NCI-H146 treated with DMSO at 0.1 percent for 48 hours (cell line): ENCODE measurements at regions not wholly inside any gene's neighbourhood (a gene's known extent, or its start where the extent isn't known, plus 50 kb on each side); places are given as distances from the start of the nearest gene placed in this dataset.
"Not testable (repeated sequence)": the region's sequence is repeated elsewhere in the genome, so short reads cannot be mapped to it uniquely, and the experiment has no call there.

Source experiments
- DNase-seq: peaks from one replicate; lab custom pipeline; 2025; ENCODE audit not compliant: unreplicated experiment; lab: John Stamatoyannopoulos, UW

DNA sequence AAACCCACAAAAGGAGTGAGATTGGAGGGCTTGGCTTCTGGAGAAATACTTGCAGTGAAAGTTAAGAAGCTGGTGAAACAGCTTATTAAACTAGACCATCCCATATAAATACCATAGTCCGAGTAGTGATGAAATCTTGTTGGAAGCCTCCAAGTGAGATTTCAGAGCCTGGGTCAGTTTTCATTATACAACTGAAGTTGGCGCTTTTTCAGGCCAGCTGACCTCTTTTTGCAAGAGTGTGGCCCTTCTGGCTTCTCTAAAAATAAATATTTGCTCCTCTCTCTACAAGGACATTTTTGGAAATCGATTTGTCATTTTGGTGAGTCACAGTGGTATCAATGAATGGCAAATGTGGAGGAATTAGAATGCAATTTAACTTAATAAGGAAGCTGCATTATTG lies 51.2 kb upstream of the THRB start:
- DNase-seq, result no peak

DNA sequence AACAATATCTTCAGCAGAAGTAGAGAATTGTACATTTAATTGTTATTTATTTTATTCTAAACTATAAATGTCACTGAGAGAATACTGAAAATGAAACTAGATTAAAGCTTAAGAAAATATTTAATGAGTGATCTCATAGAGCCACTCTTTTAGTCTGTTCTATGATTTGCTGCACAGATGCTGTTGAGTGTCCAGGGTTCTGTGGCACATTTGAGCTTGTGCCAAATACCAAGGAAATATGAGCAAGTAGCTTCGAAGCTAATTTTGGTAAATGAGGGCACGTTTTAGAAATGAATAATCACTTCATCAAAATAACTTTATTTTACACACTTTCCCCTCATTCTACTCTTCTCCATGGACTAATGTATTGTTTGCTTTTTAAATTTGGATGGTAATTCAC lies 53.6 kb upstream of the THRB start:
- no peak for DNase-seq

DNA sequence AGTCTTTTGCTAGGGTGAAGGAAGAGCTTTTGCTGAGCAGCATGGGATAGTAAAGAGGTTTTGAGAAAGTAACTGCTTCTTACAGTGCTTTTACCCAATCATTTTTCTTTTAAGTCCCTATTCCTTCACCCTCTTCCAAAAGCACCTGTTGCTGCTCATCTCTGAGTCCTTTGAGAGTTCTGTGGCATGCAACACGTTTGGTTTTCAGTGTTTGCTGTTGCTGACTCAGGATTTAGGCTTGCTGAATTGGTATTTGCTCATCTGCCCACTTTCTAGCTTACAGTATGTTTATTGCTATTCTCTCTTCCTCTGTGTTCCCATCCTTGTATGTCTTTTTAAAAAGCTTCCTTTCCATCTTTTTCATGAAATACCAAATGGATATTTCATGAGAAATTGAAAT lies 55.9 kb upstream of the THRB start:
- DNase-seq, result no peak

DNA sequence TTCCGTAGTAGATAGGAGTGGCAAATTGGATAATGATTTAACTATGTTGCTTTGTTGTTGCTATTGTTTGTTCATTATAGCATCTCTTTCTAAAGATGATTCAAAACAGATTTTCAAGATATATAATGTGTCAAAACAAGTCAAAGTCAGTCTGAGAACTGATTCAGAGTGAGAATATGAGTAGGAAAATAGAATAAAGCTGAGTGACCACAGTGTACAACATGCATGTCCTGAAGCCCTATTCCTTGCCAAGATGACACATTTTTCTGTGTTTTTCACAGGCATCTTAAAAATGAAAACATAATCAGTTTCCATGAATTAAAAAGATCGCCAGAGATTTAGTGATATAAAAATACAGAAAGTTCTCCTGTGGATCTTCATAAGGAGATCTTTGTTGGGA lies 57.0 kb upstream of the THRB start:
- DNase-seq, result no peak

DNA sequence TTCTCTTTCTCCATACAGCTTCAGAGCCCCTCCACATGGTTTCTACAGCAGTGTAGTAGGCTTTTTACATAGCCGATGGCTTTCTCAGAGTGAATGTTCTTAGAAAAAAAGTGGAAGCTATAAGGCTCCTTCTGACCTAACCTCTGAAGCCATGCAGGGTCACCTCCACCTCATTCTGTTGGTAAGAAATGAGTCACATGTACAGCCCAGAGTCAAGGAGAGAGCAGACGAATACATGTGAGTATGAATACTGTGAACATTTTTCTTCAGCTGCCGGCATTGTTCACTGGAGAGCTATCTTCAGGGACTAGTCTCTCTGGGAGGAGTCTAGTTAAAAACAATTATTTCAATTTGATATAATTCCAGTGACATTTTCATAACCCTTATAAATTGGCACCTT lies 68.2 kb upstream of the THRB start:
- DNase-seq, result no peak

DNA sequence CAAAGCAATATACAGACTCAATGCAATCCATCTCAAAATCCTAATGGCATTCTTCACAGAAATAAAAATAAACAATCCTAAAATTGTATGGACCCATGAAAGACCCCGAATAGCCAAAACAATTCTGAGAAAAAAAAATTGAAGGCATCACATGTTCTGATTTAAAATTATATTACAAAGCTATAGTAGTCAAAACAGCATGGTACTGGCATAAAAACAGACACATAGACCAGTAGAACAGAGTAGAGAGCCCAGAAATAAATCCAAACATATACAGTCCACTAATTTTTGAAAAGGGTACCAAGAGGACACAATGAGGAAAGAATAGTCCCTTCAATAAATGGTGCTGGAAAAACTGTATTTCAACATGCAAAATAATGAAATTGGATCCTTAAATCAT lies 70.4 kb upstream of the THRB start:
- no peak for DNase-seq

DNA sequence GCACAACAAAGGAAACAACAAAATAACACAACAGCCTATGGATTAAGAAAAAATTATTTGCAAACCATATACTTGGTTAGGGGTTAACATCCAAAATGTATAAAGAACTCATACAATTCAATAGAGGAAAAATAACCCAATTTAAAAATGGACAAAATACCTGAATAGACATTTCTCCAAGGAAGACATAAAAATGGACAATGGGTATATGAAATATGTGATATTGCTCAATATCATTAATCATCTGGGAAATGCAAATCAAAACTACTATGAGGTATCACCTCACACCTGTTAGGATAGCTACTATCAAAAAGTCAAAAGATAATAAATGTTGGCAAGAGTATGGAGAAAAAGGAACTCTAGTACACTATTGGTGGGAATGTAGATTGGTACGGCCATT lies 71.0 kb upstream of the THRB start:
- DNase-seq, result no peak

DNA sequence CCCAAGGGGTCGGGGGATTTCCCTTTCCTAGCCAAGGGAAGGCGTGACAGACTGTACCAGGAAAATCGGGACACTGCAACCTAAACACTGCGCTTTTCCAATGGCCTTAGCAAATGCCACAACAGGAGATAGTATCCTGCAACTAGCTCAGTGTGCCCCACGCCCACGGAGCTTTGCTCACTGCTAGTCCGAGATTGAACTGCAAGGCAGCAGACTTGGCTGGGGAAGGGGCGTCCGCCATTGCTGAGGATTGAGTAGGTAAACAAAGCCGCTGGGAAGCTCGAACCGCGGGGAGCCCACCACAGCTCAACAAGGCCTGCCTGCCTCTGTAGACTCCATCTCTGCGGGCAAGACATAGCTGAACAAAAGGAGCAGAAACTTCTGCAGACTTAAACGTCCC lies 72.3 kb upstream of the THRB start:
- no peak for DNase-seq

DNA sequence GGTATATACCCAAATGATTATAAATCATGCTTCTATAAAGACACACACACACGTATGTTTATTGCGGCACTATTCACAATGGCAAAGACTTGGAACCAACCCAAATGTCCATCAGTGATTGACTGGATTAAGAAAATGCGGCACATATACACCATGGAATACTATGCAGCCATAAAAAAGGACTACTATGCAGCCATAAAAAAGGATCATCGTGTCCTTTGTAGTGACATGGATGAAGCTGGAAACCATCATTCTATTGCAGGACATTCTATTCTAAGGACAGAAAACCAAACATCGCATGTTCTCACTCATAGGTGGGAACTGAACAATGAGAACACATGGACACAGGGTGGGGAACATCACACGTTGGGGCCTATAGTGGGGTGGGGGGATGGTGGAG lies 77.8 kb upstream of the THRB start:
- not testable (repeated sequence) for DNase-seq

DNA sequence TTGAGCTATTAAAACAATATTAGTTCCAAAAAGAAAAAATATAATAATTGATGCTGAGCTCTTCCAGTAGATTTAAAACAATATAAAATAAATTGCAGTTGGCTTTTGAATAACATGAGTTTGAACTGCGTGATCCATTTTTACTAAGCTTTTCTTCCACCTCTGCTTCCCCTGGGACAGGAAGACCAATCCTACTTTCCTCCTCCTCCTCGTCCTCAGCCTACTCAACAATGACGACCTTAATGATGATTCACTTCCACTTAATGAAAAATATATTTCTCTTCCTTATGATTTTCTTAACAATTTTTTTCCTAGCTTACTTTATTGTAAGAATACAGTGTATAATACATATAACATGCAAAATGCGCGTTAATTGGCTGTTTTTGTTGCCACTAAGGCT lies 78.9 kb upstream of the THRB start:
- no peak for DNase-seq

DNA sequence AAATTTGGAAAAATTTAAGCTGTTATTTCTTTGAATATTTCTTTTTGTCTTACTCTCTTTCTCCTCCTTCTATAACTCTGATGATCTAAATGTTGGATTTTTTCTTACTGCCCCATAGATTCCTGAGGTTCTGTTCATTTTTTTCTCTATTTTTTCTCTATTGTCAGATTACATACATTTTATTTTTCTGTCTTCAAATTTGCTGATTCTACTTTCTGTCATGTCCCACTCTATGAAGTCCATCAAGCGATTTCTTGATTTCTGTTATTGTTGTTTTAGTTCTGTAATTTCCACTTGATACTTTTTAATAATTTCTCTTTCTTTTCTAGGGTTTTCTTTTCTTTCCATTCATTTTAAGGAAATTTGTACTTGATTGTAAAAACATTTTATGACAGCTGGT lies 83.7 kb upstream of the THRB start:
- no peak for DNase-seq

DNA sequence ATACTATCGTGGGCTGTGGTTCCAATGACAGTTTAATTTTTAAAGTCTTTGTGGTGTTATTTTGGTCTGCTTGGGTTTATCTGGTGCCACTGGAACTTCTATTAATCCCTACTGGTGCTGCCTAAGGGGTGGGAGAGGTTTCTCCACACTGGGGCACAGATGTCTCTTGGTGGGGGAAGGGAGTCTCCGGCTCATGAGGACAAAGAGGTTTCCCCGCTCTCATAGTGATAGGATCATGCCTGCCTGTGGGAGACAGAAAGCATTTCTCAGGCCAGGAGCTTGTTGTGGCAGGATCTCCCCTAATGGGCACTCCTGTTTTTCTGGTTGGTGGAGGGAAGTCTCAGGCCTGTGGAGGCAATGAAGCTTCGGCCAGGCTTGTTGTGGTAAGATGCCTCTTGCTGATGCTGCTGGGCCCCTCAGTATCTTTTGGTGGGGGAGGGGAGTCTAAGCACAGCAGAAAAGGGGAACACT lies 84.3 kb upstream of the THRB start:
- no peak for DNase-seq

DNA sequence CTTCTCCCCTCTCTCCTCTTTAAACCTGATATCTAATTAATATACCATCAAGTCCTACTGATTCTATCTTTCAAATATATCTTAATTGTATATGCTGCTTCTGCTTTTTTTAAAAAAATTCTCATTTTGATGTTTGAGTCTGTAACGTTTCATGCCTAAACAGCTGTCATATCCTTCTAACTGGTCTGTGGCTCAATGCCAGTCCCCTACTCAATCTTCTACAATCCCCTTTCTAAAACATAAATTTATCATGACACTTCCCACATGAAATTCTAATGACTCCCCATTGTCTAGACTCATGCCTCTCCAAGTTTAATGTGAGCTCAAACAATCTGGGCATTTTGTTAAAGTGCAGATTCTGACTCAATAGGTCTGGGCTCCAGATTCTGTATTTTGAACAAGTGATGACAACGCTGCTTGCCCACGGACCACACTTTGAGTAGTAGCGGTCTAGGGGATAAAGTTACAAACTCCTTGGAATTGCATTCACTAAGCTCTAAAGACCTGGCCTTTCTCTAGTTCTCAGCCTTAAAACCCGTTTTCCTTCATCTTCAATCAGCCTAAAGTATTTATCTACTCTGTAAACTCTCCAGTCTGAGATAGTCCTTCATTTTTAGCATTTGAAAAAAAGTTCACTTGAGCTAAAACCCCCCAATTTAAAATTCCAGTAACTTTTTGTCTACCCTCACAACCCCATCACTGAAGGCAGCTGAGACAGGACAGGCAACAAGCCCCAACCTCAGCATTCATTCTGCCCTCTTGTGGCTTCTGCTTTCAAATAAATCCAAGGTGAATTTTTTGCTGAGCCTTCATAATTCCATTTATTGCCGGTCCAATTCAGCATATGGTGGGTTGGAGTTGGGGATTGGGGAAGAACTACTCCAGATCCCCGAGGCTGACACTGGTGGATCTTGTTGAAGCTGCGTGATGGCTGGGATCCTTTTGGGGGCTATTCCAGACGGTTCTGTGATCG lies 88.1 kb upstream of the THRB start:
- DNase-seq, result no peak

DNA sequence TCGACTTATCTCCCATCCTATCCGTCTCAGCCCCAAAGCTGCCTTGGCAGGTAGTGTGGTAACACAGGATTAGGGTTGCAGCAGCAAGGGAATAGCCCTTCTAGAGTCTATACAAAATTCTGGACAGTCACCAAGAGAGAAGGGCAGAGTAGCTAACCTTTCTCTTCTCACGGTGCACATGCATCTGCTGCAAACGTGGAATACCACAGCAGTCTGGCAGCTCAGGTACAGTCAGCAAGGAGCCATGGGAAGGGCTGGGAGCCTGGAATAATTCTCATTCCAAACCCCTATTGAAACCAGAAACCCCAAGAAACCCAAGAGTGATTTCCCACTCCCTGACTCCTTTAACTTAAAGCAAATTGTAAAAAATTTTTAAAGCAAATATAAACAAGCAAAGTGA lies 92.3 kb upstream of the THRB start:
- no peak for DNase-seq

DNA sequence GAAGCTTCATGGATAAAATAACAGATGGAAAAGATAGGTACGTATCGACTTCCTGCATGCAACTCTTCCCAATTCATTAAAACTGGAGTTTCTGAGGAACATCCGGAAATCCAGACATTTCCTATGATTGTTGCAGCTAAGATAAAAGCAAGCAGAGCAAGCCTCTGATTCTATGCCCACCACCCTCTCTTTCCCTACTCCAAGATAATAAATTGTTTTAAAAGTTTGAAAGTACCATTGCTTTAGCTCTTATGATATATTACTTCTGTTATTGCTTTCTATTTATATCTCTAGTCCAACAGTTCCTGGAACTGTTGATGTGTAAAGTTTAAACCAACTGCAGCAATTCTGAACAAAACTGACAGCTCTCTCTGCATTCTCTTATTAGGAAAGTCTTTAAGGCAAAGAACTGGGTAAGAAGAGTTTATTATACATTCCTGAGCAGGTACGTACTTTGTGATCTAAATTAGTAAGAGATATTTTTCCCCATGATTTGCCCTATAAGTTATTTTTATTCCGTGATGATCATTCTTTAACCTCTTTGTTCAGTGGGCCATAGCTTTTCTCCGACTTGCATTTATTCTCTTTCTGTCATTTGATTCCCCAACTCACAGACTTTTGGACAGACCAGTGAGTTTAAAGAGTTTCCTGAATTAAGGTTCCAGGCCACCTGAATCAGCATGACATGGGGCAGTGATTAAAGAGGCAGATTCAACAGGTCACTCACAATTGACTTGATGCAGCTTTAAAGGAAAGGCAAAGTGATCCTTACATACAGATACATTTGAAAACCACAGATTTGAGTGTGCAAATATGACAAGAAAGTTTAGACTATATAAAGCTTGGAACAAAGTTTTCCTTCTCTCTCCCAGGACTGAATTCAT lies 94.2 kb upstream of the THRB start:
- no peak for DNase-seq

DNA sequence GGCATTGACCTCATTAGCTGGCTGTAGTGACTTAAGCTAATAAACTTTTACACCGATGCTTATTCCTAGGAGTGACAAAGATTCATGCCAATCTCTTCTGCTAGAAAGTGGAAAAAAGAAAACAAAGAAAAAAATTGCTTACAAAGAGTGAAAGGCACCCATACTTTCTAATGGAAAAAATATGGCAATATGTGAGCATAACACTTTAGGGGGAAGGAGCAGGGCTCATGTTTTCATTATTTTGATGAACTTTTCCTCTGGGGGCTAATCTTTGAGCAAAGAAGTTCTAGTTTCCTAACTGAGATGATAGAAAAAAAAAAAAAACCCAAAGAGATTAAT lies 94.8 kb upstream of the THRB start:
- no peak for DNase-seq

DNA sequence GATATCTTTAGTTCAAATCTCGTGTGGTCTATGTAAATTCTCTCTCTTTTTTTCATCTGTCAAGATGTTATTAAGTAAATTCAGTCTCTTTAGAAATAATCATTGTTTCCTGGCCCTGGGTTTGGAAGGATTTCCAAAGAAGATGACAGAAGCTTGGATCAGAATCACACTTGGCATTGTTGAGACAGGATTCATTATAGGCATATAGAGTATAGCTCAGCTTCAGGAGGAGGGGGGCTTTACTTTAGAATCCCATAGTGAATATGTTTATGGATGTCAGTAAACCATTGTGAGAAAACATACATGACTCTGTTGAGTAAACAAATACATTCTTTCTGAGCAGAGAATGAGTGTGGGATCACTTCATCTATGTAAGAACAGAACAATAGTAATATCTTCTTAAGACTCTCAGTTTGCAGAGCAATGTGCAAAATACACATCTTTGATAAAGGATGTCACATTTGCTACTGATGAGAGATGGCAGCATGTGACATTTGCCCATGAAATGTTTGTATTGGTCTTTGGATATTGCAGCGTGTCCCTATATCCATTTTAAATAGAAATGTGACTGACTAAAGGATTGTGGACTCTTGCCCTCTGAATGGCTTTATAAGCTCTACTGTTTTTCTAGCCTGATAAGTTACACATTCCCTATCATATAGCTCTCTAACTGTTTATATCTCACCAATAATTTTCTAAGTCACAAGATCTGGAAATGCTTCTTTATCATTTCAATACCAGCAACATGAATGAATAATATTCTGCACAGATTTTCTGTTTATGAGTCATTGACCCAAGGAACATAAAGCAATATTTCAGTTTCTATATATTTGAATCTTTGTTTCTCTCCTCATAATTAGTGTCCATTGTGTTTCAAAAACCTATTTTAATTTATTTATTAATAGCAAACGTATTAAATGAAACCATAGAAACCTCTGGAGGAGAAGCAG lies 95.6 kb upstream of the THRB start:
- DNase-seq, result no peak

DNA sequence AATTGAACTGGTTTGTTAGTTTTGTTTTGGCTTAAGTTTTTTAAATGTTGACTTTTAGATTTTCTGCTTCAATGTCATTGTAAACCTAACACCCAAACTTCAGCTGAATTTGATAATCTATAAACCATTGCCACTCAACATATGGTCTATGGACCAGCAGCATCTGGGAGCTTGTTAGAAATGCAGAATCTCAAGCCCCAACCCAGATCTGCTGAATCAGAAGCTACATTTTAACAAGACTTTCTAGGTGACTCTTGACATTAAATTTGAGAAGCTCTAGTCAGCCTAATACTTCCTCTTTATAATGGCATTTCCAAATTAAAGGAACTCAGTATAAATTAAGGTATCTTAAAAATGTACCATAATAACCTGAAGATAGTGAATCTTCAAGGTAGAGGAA lies 96.5 kb upstream of the THRB start:
- DNase-seq, result no peak

DNA sequence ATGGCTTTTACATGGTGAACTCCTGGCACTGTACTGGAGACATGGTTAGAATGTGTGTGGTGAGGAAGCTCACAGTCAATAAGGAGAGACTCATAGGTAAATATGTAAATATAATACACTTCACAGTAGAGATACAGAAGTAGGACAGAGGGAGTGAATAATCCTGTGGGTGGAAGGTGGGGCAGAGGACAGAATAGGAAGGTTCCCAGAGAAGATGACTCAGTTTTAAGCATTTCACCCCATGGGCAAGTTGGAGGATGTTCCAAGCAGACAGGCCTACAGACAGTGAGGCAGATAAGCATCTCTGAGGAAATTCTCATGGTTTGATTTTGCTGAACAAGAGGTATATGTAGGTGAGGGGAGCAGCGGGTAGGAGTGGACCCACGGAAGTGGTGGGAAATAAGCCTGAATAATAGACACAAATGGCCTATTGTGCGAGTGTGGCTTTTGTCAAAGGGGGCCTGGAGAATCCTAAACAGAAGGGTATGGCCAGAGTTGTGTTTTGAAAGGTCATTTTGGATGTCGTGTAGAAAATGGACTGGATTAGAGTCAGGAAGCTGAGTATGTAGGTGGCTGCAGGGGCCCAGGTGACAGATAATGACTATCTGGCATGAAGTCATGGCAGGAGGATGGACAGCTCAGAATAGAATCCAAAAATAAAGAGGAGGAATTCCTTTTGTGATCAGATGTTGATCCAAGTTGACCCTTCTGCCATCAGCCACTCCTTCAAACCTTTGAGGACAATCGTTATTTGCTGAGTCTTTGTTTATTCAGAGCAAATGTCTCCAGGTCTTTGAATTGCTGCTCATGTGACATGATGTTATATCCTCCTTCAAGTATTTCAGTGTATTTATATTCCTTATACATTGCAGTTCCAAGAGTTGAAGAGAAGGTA lies 97.3 kb upstream of the THRB start:
- DNase-seq, result no peak

DNA sequence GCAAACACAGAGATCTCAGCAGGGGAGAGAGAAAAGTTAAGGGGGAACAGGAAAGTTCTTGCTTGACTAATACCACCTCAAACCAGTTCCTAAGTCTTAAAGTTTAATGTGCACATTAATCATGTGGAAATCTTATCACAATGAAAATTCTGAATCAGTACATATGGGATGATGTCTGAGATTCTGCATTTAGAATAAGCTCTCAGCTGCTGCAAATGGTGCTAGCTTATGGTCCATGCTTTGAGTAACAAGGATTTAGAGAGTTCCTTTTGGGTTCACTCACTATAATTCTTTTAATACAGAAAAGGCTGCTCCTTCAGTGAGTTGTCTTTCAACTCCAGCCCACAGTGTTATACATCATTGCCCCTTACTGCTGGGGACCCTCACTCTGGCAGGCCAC lies 99.5 kb upstream of the THRB start:
- no peak for DNase-seq
